ENCODE measurements at regions not wholly inside any gene's neighbourhood (a gene's known extent, or its start where the extent isn't known, plus 50 kb on each side); places are given as distances from the start of the nearest gene placed in this dataset.

DNA sequence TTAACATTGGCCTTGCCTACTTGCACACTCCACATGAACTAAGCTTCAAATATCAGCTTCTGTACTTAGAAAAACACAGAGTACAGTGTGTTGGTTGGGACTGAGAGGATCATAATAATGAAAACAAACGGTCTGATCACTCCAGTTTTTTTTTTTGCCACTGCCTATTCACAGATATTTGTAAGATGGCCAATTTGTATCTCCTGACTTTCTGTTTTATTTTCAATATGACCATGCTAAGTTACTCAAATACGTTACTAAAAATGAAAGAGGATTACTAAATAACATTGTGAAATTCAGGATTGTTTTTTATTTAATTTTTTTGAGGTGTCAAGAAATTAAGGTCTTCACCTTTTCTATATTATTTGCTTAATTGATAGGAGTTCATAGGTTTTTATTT is 595.1 kb downstream of the TUSC7 start:
- Histone ChIP-seq H3K4me1 (no peaks in the 10 kb centered on the region), H3K27ac (no peak overlapping the region), H3K27me3 (no peaks in the 10 kb centered on the region), H3K4me3 (replicated peaks in 1 of 3) (no peak overlapping the region), H3K9me3 (no peaks in the 10 kb centered on the region), H3K36me3 (no peaks in the 10 kb centered on the region)
- 31 to 56% methylated on average over 2 of the region's 2 CpGs for WGBS, 2 donors
- TF ChIP-seq POLR2A (IDR thresholded peaks at IDR 0.05) (no peak), CTCF (IDR thresholded peaks at IDR 0.05) (no peak)
- intact Hi-C loops (cut with DNase I): no loop called here
- no peak for DNase-seq

DNA sequence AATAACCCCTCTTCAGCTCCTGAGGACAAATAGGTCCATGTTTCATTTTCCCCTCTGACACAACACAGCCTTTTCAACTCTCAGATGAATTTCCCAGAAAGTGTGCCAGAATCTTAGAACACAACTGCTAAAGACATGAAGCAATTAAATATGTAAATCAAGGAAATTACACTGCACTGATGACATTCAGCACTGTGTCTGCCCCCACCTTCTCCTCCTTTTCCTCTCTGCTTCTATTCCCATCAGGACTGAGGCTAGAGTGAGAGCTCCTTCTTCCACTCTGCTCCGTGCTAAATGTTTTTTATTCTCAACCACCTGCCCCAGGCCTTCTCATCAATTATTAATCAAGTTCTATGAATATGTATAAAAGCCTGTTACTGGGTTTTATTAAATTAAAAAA is 596.1 kb downstream of the TUSC7 start:
- H3K4me1 ChIP-seq: no peaks in the 10 kb centered on the region
- H3K36me3 ChIP-seq: no peaks in the 10 kb centered on the region
- H3K27ac ChIP-seq: no peak overlapping the region
- no peak for DNase-seq
- H3K27me3 ChIP-seq: no peaks in the 10 kb centered on the region
- no peaks in the 10 kb centered on the region for H3K9me3 ChIP-seq
- 49 to 50% methylated on average over 1 of the region's 1 CpG for WGBS, 2 donors
- intact Hi-C loops (cut with DNase I): no loop called here
- H3K4me3 ChIP-seq (replicated peaks in 1 of 3): no peak overlapping the region
- TF ChIP-seq POLR2A (IDR thresholded peaks at IDR 0.05) (no peak), CTCF (IDR thresholded peaks at IDR 0.05) (no peak)

- DNase-seq: no peak
- no peak overlapping the region for H3K27ac ChIP-seq
- no peaks in the 10 kb centered on the region for H3K36me3 ChIP-seq
- H3K9me3 ChIP-seq: no peaks in the 10 kb centered on the region
- WGBS, 2 donors: 96 to 100% methylated on average over 1 of the region's 1 CpG
- H3K4me1 ChIP-seq: no peaks in the 10 kb centered on the region
- no peak overlapping the region for H3K4me3 ChIP-seq (replicated peaks in 1 of 3)
- TF ChIP-seq CTCF (IDR thresholded peaks at IDR 0.05) (no peak), POLR2A (IDR thresholded peaks at IDR 0.05) (no peak)
- intact Hi-C loops (cut with DNase I): no loop called here
- H3K27me3 ChIP-seq: no peaks in the 10 kb centered on the region
Observed at GRCh38 chr3:117306299-117306698, 596.7 kb downstream of the TUSC7 start.

- no peak overlapping the region for H3K4me3 ChIP-seq (replicated peaks in 1 of 3)
- 69 to 75% methylated on average over 3 of the region's 3 CpGs for WGBS, 2 donors
- intact Hi-C loops (cut with DNase I): no loop called here
- no peaks in the 10 kb centered on the region for H3K27me3 ChIP-seq
- H3K9me3 ChIP-seq: no peaks in the 10 kb centered on the region
- no peak for TF ChIP-seq POLR2A (IDR thresholded peaks at IDR 0.05)
- no peak for TF ChIP-seq CTCF (IDR thresholded peaks at IDR 0.05)
- no peaks in the 10 kb centered on the region for H3K36me3 ChIP-seq
- no peaks in the 10 kb centered on the region for H3K4me1 ChIP-seq
- no peak for DNase-seq
- no peak overlapping the region for H3K27ac ChIP-seq
Observed at GRCh38 chr3:117308353-117308752, 598.8 kb downstream of the TUSC7 start.

DNA sequence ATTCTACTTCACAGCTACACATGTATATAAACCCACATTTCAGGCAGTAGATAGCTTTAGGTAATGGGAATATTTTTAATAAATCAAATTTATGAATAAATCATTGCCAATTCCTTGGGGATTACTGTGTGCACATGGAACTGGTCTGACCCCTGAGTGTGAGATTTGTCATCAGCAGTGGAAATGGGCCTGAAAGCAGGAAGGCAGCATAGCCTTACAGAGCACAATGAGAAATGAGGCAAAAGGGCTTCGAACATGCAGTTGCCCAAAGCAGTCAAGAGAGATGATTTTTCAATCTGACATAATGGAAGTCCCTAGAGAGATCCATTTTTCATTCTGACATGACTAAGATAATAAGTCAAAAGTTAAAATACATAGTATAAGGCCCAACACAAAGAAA is 599.2 kb downstream of the TUSC7 start:
- Histone ChIP-seq H3K4me3 (replicated peaks in 1 of 3) (no peak overlapping the region), H3K27ac (no peak overlapping the region), H3K4me1 (no peaks in the 10 kb centered on the region), H3K27me3 (no peaks in the 10 kb centered on the region), H3K36me3 (no peaks in the 10 kb centered on the region), H3K9me3 (no peaks in the 10 kb centered on the region)
- no peak for DNase-seq
- TF ChIP-seq CTCF (IDR thresholded peaks at IDR 0.05): no peak
- no peak for TF ChIP-seq POLR2A (IDR thresholded peaks at IDR 0.05)
- WGBS, 2 donors: 69 to 79% methylated on average over 1 of the region's 1 CpG
- intact Hi-C loops (cut with DNase I): no loop called here

Measured in thyroid gland (tissue), 4 donors.